Activated naive CD4-positive, alpha-beta T cell treated with anti-CD3 and anti-CD28 coated beads, Interleukin-2, amount 50 U/mL, for 24 hours (primary cell): ENCODE measurements at regions not wholly inside any gene's neighbourhood (a gene's known extent, or its start where the extent isn't known, plus 50 kb on each side); places are given as distances from the start of the nearest gene placed in this dataset.

Source experiments
- H3K27ac Mint-ChIP-seq: one replicate; pipeline ENCODE4 v1.8.0; 2021; ENCODE audit warnings: mild to moderate bottlenecking, mixed read lengths
- H3K27me3 Mint-ChIP-seq: one replicate; pipeline ENCODE4 v1.8.0; 2021; ENCODE audit warnings: mixed read lengths
- H3K36me3 Mint-ChIP-seq: one replicate; pipeline ENCODE4 v1.8.0; 2021; ENCODE audit warnings: mixed read lengths
- H3K4me1 Mint-ChIP-seq: one replicate; pipeline ENCODE4 v1.8.0; 2021; ENCODE audit warnings: mixed read lengths
- H3K4me3 Mint-ChIP-seq: one replicate; pipeline ENCODE4 v1.8.0; 2021; ENCODE audit warnings: mild to moderate bottlenecking, mixed read lengths
- H3K9me3 Mint-ChIP-seq: one replicate; pipeline ENCODE4 v1.8.0; 2021; ENCODE audit warnings: mixed read lengths

DNA sequence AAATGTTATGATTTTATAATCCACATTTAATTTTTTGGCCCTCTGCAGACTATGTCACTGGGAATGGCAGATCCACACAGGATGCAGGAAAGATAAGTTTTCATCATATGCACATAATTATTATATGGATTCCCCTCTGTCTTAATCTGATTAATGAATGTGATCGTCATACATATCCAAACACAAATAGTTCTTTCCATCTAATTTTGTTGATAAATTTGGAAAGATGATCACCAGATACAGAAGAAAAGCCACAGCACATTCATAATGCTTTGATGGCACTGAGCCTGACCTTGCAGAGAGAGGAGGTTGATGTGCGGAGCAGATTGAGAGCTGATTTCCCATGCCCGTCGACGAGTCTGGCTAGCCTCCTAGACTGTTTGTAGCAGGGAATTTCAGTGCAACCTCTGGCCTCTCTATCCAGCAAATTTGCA, 471.5 kb downstream of the EPM2A start:
- no peaks in the 10 kb centered on the region for H3K4me1 Mint-ChIP-seq
- no peak overlapping the region for H3K4me3 Mint-ChIP-seq
- no peaks in the 10 kb centered on the region for H3K27me3 Mint-ChIP-seq
- no peaks in the 10 kb centered on the region for H3K36me3 Mint-ChIP-seq
- no peaks in the 10 kb centered on the region for H3K9me3 Mint-ChIP-seq
- H3K27ac Mint-ChIP-seq: no peak overlapping the region

DNA sequence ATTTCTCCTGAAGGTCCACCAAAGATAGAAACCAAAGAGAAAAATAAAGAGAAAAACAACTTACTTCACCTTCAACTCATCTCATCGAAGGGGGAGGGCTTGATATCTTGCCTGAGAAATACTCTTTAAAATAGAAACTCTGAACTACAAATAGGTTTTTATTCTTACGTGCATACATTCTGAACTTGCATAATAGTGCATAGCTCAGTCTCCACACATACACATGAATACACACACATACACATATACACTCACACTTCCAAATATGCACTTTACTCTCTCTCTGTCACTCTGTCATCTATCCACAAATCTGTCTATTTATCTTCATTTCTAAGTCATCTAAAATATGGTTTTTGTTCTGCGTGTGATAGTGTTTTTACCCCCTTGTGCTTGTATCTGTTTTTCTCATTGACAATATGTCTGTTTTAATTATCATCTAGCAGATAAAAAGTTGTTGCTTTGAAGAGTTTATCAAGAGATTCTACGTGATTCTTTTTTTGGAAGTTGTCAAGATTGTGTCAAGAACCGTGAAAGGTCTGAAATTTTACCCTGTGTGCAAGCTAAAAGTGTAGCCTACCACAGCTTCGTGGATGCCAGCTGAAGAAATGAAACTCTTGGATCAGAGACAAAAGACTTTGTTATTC, 468.8 kb downstream of the EPM2A start:
- Mint-ChIP-seq H3K36me3 (no peaks in the 10 kb centered on the region), H3K27ac (no peak overlapping the region), H3K9me3 (no peaks in the 10 kb centered on the region), H3K27me3 (peaks cover 2% of the 10 kb centered on the region), H3K4me3 (no peak overlapping the region), H3K4me1 (no peaks in the 10 kb centered on the region)

DNA sequence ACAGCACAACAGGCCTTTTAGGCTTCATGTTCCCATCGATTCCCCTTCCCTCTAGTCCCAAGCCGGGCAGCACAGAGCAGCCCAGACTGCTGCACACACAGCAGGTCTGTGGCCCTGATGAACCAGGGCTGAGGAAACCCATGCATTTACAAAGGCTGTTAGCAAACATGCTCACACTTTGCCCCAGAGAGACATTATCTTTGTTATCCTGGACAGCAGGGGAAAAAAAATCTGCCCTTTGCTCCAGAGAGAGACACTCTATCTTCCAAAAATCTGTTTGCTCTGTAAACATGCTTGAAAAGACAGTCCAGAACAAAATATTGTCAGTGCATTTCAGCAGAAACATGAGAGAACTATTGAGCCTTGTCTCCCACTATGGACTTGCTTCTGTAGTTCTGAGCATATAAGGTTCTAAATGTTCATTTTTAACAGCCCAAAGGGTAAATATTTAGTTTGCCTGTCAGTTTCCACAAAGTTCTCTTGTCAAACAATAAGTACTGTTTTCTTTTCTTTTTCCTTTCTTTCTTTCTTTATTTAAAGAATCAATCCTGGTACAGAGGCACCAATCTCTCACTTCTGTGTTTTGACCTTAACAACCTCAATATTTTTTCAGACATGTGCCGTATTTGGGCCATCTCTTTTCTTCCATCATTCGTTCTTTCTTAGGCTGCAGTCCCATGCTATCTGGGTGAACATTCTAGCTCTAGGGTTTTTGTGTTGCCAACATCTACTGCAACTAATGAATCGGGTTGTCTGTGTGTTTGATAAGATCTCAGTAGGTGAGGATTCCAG, 468.0 kb downstream of the EPM2A start:
- H3K36me3 Mint-ChIP-seq: no peaks in the 10 kb centered on the region
- H3K27me3 Mint-ChIP-seq: peaks cover 2% of the 10 kb centered on the region
- H3K4me1 Mint-ChIP-seq: no peaks in the 10 kb centered on the region
- no peaks in the 10 kb centered on the region for H3K9me3 Mint-ChIP-seq
- no peak overlapping the region for H3K27ac Mint-ChIP-seq
- H3K4me3 Mint-ChIP-seq: no peak overlapping the region

DNA sequence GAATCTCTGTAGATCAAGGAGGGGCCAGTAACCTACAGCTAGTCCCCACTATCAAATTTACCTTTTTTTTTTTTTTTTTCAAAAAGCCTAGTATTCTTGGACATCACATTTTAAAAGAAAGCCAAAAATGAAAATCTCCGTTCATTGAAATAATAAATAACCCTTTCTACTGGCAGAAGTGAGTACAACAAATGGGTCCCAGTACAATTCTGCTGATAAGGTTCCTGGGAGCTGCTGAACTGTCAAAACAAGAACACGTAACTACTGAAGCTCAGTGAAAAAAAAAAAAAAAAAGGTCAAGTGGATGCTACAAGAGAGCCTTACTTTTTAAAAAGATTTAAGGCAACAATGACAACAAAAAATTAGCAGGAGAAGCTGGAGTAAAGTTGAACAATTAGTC, 464.9 kb downstream of the EPM2A start:
- Mint-ChIP-seq H3K4me3 (no peak overlapping the region), H3K27ac (no peak overlapping the region), H3K36me3 (no peaks in the 10 kb centered on the region), H3K27me3 (peaks cover 4% of the 10 kb centered on the region), H3K9me3 (no peaks in the 10 kb centered on the region), H3K4me1 (no peaks in the 10 kb centered on the region)

DNA sequence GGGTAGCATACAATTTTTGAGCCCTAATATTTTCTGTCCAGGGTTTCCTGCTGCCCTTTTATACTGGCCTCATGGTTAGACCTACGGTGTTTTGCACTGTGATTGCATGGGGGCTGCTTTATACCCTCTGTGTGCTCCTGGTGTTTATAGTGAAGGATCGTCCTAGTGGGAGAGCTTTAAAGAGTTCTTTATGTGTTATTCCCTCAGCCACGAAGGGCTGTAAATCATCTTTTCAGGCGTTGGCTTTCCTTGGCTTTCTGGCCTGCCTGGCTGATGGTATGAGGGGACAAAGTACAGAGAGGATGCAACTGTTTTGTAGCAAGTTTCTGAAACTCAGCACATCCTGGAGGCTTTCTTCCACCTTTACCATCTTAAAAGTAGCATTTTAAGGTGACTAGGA, 464.3 kb downstream of the EPM2A start:
- Mint-ChIP-seq H3K4me3 (no peak overlapping the region), H3K27ac (no peak overlapping the region), H3K4me1 (no peaks in the 10 kb centered on the region), H3K9me3 (no peaks in the 10 kb centered on the region), H3K27me3 (peaks cover 4% of the 10 kb centered on the region), H3K36me3 (no peaks in the 10 kb centered on the region)

DNA sequence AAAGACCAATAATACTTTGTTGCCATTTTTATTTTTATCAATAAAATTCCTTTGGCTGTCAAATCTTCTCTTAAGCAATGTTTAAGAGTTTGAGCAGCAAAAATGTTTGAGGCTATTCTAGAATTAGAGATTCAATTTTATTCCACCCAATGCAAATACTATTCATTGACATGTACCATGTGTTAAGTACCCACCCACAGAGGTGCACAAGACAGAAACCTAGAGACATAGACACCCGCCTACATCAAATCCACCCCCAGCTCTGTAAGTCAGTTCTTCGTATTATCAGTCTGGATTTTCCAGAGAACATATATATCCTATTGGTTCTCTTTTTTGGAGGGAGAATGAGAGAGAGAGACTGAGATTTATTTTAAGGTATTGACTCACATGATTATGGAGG, 463.7 kb downstream of the EPM2A start:
- Mint-ChIP-seq H3K9me3 (no peaks in the 10 kb centered on the region), H3K27me3 (peaks cover 4% of the 10 kb centered on the region), H3K4me3 (no peak overlapping the region), H3K36me3 (no peaks in the 10 kb centered on the region), H3K4me1 (no peaks in the 10 kb centered on the region), H3K27ac (no peak overlapping the region)

DNA sequence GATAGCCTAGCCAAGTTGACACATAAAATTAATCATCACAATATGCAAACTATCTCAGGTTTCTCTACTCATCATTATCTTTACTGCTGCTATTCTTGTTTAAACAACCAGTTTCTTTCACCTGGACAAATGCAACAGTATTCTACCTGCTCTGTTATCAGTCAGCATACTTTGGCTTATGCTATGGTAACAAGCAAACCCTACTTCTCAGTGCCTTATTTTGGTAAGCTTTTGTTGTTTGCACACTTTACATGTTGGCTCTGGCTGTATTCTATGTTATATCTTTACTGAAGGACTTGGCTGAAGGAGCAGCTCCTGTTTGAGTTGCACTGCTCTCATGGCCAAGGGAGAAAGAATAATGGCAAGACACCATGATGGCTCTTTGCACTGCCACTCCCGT, 463.1 kb downstream of the EPM2A start:
- no peaks in the 10 kb centered on the region for H3K36me3 Mint-ChIP-seq
- no peaks in the 10 kb centered on the region for H3K9me3 Mint-ChIP-seq
- H3K27me3 Mint-ChIP-seq: peaks cover 4% of the 10 kb centered on the region
- H3K27ac Mint-ChIP-seq: no peak overlapping the region
- no peak overlapping the region for H3K4me3 Mint-ChIP-seq
- no peaks in the 10 kb centered on the region for H3K4me1 Mint-ChIP-seq

DNA sequence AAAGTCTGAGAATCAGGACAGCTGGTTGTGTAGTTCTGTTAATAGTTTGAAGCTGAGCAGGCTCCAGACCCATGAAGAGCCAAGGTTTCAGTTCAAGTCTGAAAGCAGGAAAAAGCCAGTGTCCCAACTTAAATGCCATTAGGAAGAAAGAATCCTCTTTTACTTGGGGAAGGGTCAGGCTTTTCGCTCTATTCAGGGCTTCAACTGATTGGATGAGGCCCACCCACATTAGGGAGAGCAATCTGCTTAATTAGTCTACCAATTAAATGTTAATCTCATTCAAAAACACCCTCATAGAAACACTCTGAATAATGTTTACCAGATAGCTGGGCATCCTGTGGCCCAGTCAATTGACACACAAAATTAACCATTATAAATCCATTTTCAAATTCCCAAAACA, 462.2 kb downstream of the EPM2A start:
- Mint-ChIP-seq H3K4me1 (no peaks in the 10 kb centered on the region), H3K36me3 (no peaks in the 10 kb centered on the region), H3K27ac (no peak overlapping the region), H3K9me3 (no peaks in the 10 kb centered on the region), H3K4me3 (no peak overlapping the region), H3K27me3 (peaks cover 4% of the 10 kb centered on the region)

DNA sequence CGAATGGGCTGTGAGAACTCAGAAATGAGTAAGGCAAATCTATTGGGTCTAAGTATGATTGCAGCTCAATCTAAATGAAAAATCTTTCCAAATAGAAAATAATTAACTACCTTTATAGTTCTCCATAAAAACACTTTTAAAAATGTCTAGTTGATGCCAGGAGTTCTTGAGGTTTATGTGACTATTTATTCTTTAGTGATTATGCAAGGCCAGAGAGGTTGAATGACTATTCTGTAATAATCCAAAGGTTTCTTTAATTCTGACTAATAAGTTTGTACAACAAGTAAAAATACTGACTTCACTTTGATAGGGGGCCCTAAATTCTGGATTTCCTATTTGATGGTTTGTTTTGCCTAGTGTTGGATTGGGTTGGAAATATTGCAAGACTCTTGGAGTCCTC, 461.2 kb downstream of the EPM2A start:
- H3K27ac Mint-ChIP-seq: no peak overlapping the region
- peaks cover 4% of the 10 kb centered on the region for H3K27me3 Mint-ChIP-seq
- no peaks in the 10 kb centered on the region for H3K9me3 Mint-ChIP-seq
- H3K4me3 Mint-ChIP-seq: no peak overlapping the region
- no peaks in the 10 kb centered on the region for H3K4me1 Mint-ChIP-seq
- H3K36me3 Mint-ChIP-seq: no peaks in the 10 kb centered on the region

DNA sequence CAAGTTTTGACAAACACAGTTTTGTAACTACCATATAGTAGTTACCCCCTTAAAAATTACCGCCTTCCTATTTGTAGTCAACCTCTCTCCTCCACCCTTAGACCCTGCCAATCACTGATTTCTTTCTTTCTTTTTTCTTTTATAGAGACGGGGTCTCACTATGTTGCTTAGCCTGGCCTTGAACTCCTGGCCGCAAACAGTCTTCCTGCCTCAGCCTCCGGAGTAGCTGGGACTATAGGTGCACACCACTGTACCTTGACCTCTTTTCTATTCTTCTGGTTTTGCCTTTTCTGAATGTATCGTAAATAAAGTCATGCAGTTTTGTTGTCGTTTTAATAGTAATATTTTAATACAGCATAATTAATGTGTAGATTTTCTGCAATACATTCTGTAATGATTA, 460.3 kb downstream of the EPM2A start:
- no peak overlapping the region for H3K4me3 Mint-ChIP-seq
- H3K36me3 Mint-ChIP-seq: no peaks in the 10 kb centered on the region
- no peaks in the 10 kb centered on the region for H3K9me3 Mint-ChIP-seq
- H3K27me3 Mint-ChIP-seq: peaks cover 2% of the 10 kb centered on the region
- H3K27ac Mint-ChIP-seq: no peak overlapping the region
- H3K4me1 Mint-ChIP-seq: no peaks in the 10 kb centered on the region

DNA sequence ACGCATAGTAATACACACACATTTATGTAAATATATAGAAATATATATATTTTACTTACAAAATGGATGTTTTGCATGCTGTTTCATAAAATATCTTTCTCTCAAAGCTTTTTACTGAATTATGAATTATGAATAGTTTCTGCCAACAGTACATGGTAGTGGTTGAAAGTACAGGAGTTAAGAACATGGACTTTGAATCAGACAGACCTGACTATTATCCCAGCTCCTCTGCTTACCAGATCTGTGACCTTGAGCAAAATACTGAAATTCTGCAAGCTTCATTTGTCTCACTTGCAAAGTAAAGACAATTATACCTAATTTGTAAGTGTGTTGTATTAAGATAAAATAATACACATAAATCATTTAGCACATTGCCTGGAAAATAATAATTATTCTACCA, 459.5 kb downstream of the EPM2A start:
- Mint-ChIP-seq H3K4me1 (no peaks in the 10 kb centered on the region), H3K4me3 (no peak overlapping the region), H3K27me3 (peaks cover 2% of the 10 kb centered on the region), H3K36me3 (no peaks in the 10 kb centered on the region), H3K27ac (no peak overlapping the region), H3K9me3 (no peaks in the 10 kb centered on the region)

DNA sequence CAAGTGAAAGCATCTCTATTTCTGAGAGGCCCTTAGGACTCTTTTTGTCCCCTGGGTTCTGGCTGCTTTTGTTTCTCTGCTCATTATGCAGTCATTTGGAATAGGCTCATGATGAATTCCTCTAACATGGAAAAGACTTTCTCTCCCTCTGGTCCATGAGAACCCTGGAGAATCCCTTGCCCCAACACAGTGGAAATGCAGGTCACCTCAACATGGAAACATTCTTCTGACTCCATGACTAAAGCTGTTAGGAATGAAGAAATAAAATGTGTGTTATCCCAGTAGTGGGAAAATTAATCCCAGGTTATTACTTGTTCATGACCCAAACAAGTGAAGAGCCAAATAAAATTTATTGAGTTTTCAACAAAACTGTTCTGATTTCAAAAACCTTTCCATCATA, 458.6 kb downstream of the EPM2A start:
- H3K27me3 Mint-ChIP-seq: peaks cover 2% of the 10 kb centered on the region
- H3K4me3 Mint-ChIP-seq: no peak overlapping the region
- no peaks in the 10 kb centered on the region for H3K9me3 Mint-ChIP-seq
- no peak overlapping the region for H3K27ac Mint-ChIP-seq
- H3K36me3 Mint-ChIP-seq: no peaks in the 10 kb centered on the region
- H3K4me1 Mint-ChIP-seq: no peaks in the 10 kb centered on the region

DNA sequence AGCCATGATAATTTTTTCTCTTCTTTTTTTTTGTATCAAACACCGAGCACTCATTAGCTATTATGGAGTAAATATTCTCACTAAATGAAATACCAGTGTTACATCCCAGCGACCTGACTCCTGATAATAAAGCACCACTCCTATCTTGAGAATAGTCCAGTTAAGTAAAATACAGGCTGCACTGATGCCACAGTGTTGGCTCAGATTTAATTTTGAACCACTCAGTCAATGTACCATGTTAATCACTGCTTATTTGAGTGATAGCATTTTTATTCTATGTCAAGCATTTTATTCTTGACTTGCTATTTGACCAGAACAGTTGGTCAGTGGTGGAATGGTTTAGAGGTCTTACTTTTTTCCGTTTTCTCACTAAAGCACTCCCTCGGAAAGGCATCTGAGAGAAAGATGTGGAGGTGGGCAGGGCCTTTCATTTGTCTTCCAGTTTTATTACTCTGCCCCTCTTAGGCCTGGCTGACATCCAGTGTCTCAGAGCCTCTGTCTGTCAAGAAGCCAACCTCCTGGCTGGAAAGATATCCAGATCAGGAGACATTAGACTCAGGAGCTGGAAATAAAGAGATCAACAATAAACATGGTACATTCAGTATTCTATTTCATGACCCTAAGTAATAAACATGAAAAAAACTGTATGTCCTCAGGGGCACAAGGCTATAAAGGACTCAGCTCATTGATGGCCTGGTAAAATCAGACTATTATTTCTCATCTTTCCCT, 457.8 kb downstream of the EPM2A start:
- no peak overlapping the region for H3K27ac Mint-ChIP-seq
- H3K36me3 Mint-ChIP-seq: no peaks in the 10 kb centered on the region
- H3K27me3 Mint-ChIP-seq: peaks cover 2% of the 10 kb centered on the region
- H3K4me3 Mint-ChIP-seq: no peak overlapping the region
- H3K4me1 Mint-ChIP-seq: no peaks in the 10 kb centered on the region
- no peaks in the 10 kb centered on the region for H3K9me3 Mint-ChIP-seq

DNA sequence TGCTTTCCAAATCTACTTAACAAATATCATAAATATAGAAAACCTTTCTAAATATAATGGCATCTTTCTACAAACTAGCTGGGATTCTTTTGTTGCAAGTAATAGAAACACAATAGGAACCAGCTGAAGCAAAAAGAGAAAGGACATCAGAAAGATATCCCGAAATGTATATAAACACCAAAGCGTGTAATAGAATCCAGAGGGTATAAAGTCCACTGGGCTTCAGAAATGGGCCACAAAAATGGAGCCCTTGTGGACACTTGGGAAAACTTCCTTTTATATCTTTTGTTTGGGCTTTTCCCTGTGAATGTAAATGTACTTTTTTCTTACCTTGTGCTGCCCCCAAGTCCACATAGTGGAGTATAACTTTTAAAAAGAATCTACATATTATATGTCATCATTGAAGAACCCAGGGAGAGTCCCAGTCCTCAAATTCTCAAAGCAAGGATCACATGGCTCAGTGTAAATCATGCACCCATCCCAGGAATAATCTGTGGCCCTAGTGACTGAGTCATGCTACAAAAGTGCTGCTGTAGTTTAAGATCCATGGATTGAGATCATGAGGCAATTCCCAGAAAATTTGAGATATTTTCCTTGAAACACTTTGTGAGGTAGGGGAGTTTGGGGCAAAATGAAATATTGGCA, 457.0 kb downstream of the EPM2A start:
- H3K27ac Mint-ChIP-seq: no peak overlapping the region
- peaks cover 2% of the 10 kb centered on the region for H3K27me3 Mint-ChIP-seq
- no peaks in the 10 kb centered on the region for H3K9me3 Mint-ChIP-seq
- H3K4me3 Mint-ChIP-seq: no peak overlapping the region
- no peaks in the 10 kb centered on the region for H3K36me3 Mint-ChIP-seq
- no peaks in the 10 kb centered on the region for H3K4me1 Mint-ChIP-seq

DNA sequence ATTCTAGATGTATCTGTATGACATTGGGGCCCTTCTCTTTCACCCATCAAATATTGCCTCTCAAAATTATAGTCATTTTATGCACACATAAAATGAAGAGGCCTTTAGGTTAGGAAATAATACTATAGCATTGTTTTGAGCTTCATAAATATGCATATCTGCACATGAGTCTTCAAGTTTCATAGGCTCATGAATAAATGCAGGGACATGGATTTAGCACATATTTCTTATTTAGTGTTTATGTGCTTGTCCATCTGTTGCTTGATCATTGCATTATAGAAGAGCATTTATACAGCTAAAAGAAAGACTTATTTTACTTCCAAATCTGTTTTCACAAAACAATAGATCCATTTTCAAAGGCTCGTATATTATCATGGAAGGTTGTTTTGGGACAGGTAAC, 455.8 kb downstream of the EPM2A start:
- Mint-ChIP-seq H3K27ac (no peak overlapping the region), H3K36me3 (no peaks in the 10 kb centered on the region), H3K4me3 (no peak overlapping the region), H3K27me3 (no peaks in the 10 kb centered on the region), H3K9me3 (no peaks in the 10 kb centered on the region), H3K4me1 (no peaks in the 10 kb centered on the region)

DNA sequence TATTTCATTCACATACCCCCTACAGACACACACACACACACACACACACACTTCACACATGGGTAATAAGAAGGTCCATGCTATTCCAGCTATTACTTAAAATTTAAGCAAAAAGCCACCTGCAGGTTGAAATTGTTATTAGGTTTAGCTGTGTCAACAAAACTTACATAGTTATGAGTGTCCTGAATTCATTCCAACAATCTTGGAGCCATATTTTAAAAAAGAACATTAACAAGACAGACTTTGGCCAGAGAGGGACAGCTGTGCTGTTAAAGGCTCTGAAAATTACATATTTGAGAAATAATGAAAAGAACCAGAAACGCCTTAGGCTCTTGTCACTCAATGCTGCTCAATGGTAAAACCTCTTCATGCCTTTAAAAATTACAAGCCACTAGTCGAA, 455.3 kb downstream of the EPM2A start:
- Mint-ChIP-seq H3K27ac (no peak overlapping the region), H3K4me3 (no peak overlapping the region), H3K36me3 (no peaks in the 10 kb centered on the region), H3K27me3 (no peaks in the 10 kb centered on the region), H3K4me1 (no peaks in the 10 kb centered on the region), H3K9me3 (no peaks in the 10 kb centered on the region)
